Adrenal gland (tissue), 5 donors: ENCODE measurements at regions not wholly inside any gene's neighbourhood (a gene's known extent, or its start where the extent isn't known, plus 50 kb on each side); places are given as distances from the start of the nearest gene placed in this dataset.

Experiments used
- CTCF ChIP-seq, 6 experiments: fragments of 450-650 bp in 4 of 6; fragments of 200-600 bp in 2 of 6; sonication (generic) in 1 of 6; IDR thresholded peaks; 1 replicate in 5 of 6; 2 replicates in 1 of 6; pipeline versions ENCODE4 v1.5.1 to v1.8.0; 2016 to 2021; ENCODE audit warnings: antibody characterized with exemption in 6 of 6, mild to moderate bottlenecking in 2 of 6, moderate library complexity in 1 of 6
- POLR2A ChIP-seq, 2 donors: fragments of 450-650 bp; IDR thresholded peaks; one replicate each; pipeline ENCODE4 v1.6.1; 2017; ENCODE audit warnings: antibody characterized with exemption in 2 of 2, mild to moderate bottlenecking in 2 of 2, moderate library complexity in 1 of 2
- donor health status: DM: no; HTN: no; CAD: no.

GRCh38 chr16:86833136-86833535 lies 254.8 kb downstream of the FOXL1 start:
- TF ChIP-seq CTCF (IDR thresholded peaks at IDR 0.05) (no peak), POLR2A (IDR thresholded peaks at IDR 0.05) (no peak)
